GM12878 (cell line): ENCODE measurements at regions not wholly inside any gene's neighbourhood (a gene's known extent, or its start where the extent isn't known, plus 50 kb on each side); places are given as distances from the start of the nearest gene placed in this dataset.

Experiments used
- ATAC-seq: fragments of 200-7000 bp; cut with Tn5 transposase; 3 replicates; pipeline ENCODE4 v1.9.1; 2020; ENCODE audit warnings: mild to moderate bottlenecking, moderate library complexity
- BruUV-seq: library from RNA; stranded (reverse); fragments of 400-500 nt; replicated peaks from 2 replicates; lab custom pipeline; 2021; lab: Mats Ljungman, UMichigan
- CTCF ChIA-PET: fragments of 300-600 bp; sonication (Branson Sonifier 250); formaldehyde crosslinking; extraction: SDS; loops from one replicate; lab custom pipeline; 2021; ENCODE audit warnings: inconsistent platforms; lab: Yijun Ruan, JAX
- POLR2A ChIA-PET: fragments of 350-600 bp; formaldehyde crosslinking; extraction: SDS; loops from one replicate; lab custom pipeline; 2021; ENCODE audit warnings: inconsistent platforms; lab: Charles Lee
- RAD21 ChIA-PET: fragments of 300-600 bp; sonication (Branson Sonifier 250); formaldehyde crosslinking; loops from one replicate; lab custom pipeline; 2023; ENCODE audit warnings: antibody characterized with exemption; ENCODE audit not compliant: unreplicated experiment; lab: Charles Lee
- SMC1A ChIA-PET: fragments of 300-600 bp; sonication (Branson Sonifier 250); formaldehyde crosslinking; loops from one replicate; lab custom pipeline; 2023; ENCODE audit not compliant: unreplicated experiment, uncharacterized antibody; lab: Charles Lee
- DNase-seq: peaks from one replicate; pipeline ENCODE4 v3.0.0-alpha.2; 2011; ENCODE audit warnings: low read depth, low spot score
- FAIRE-seq: peaks from 3 replicates; lab custom pipeline; 2011; peaks lifted over from hg19 to GRCh38; lab: Jason Lieb, UNC
- H2AFZ ChIP-seq: 2 replicates; pipeline ENCODE4 v1.6.0; 2011; ENCODE audit warnings: low read depth, low read length, control low read depth; ENCODE audit not compliant: control insufficient read depth
- H3K27ac ChIP-seq: 2 replicates; pipeline ENCODE4 v1.5.1; 2011; ENCODE audit warnings: control low read depth; ENCODE audit not compliant: control insufficient read depth, insufficient read depth
- H3K27me3 ChIP-seq, 2 experiments: replicated peaks in 1 of 2; 2 replicates each; pipeline versions ENCODE4 v1.6.0 to v1.6.1; 2011; ENCODE audit warnings: low read length in 1 of 2; ENCODE audit not compliant: control insufficient read depth in 2 of 2, insufficient read depth in 2 of 2
- H3K36me3 ChIP-seq, 2 experiments: 2 replicates each; pipeline ENCODE4 v1.5.1; 2011; ENCODE audit warnings: low read length in 1 of 2; ENCODE audit not compliant: control insufficient read depth in 2 of 2, insufficient read depth in 2 of 2
- H3K4me1 ChIP-seq: 2 replicates; pipeline ENCODE4 v1.6.1; 2011; ENCODE audit warnings: mild to moderate bottlenecking, low read length, moderate library complexity, mixed read lengths; ENCODE audit not compliant: control insufficient read depth, insufficient read depth
- H3K4me2 ChIP-seq: 2 replicates; pipeline ENCODE4 v1.6.0; 2011; ENCODE audit warnings: control low read depth; ENCODE audit not compliant: control insufficient read depth, insufficient read depth
- H3K4me3 ChIP-seq: fragments of 200-600 bp; sonication (generic); 2 replicates; pipeline ENCODE4 v1.5.1; 2016
- H3K79me2 ChIP-seq: 2 replicates; pipeline ENCODE4 v1.6.0; 2011; ENCODE audit warnings: low read length; ENCODE audit not compliant: control insufficient read depth, insufficient read depth
- H3K9ac ChIP-seq: 2 replicates; pipeline ENCODE4 v1.8.0; 2011; ENCODE audit warnings: low read length, control low read depth, mixed read lengths; ENCODE audit not compliant: control insufficient read depth, insufficient read depth
- H3K9me3 ChIP-seq: replicated peaks from 3 replicates; pipeline ENCODE4 v1.5.1; 2011; ENCODE audit warnings: mild to moderate bottlenecking, low read length; ENCODE audit not compliant: control insufficient read depth, insufficient read depth
- H4K20me1 ChIP-seq: 2 replicates; pipeline ENCODE4 v1.6.0; 2011; ENCODE audit not compliant: control insufficient read depth, insufficient read depth
- CHD4 ChIP-seq: fragments of 200-600 bp; sonication (generic); IDR thresholded peaks from 2 replicates; pipeline ENCODE4 v1.6.1; 2016; ENCODE audit warnings: mild to moderate bottlenecking
- HDAC6 ChIP-seq: fragments of 200-600 bp; sonication (generic); IDR thresholded peaks from one replicate; pipeline ENCODE4 v1.8.0; 2017; ENCODE audit warnings: antibody characterized with exemption; ENCODE audit not compliant: unreplicated experiment
- KDM1A ChIP-seq: fragments of 200-600 bp; sonication (generic); IDR thresholded peaks from 2 replicates; pipeline ENCODE4 v1.6.1; 2016; ENCODE audit warnings: borderline replicate concordance
- KLF5 ChIP-seq: fragments of 450-650 bp; IDR thresholded peaks from 2 replicates; pipeline ENCODE4 v1.6.1; 2014; ENCODE audit warnings: mild to moderate bottlenecking; ENCODE audit not compliant: partially characterized antibody
- NFYB ChIP-seq: IDR thresholded peaks from 2 replicates; pipeline ENCODE4 v1.6.1; 2011; ENCODE audit warnings: low read depth, mild to moderate bottlenecking, low read length, improper control_type of control experiment, moderate library complexity; ENCODE audit not compliant: insufficient read depth
- NRF1 ChIP-seq: conservative IDR thresholded peaks from 2 replicates; pipeline ENCODE4 v1.6.1; 2011; ENCODE audit warnings: mild to moderate bottlenecking, low read depth, low read length, improper control_type of control experiment
- SPI1 ChIP-seq: IDR thresholded peaks from 2 replicates; pipeline ENCODE4 v1.6.1; 2011; ENCODE audit warnings: low read depth, mild to moderate bottlenecking, low read length, moderate library complexity, borderline replicate concordance; ENCODE audit not compliant: insufficient read depth
- SREBF1 ChIP-seq: IDR thresholded peaks from 2 replicates; pipeline ENCODE4 v1.6.1; 2012; ENCODE audit warnings: mild to moderate bottlenecking, low read length
- STAT3 ChIP-seq: IDR thresholded peaks from 2 replicates; pipeline ENCODE4 v1.6.1; 2011; ENCODE audit warnings: low read depth, low read length, improper control_type of control experiment
- TAF1 ChIP-seq: IDR thresholded peaks from 2 replicates; pipeline ENCODE4 v1.6.1; 2011; ENCODE audit warnings: mild to moderate bottlenecking, low read depth, low read length, borderline replicate concordance
- TCF12 ChIP-seq: IDR thresholded peaks from 2 replicates; pipeline ENCODE4 v1.6.1; 2011; ENCODE audit warnings: low read depth, mild to moderate bottlenecking, low read length
- YBX1 ChIP-seq: fragments of 450-650 bp; IDR thresholded peaks from 2 replicates; pipeline ENCODE4 v1.6.1; 2016; ENCODE audit warnings: antibody characterized with exemption
- ZNF274 ChIP-seq: IDR thresholded peaks from one replicate; pipeline ENCODE4 v1.8.0; 2011; ENCODE audit not compliant: insufficient read length, insufficient read depth
- in situ Hi-C: fragments of 300-500 bp; cut with MboI; formaldehyde crosslinking; loops from 9 replicates; pipeline ENCODE4 v1.14.3; 2018; ENCODE audit warnings: mixed read lengths
- intact Hi-C: fragments of 100-400 bp; cut with micrococcal nuclease; formaldehyde crosslinking; loops from one replicate; pipeline ENCODE4 v1.14.2; 2022; ENCODE audit not compliant: unreplicated experiment
- TF ChIP-seq, protein P1 (sequence below): fragments of 450-650 bp; IDR thresholded peaks from 2 replicates; pipeline ENCODE4 v1.6.1; 2018; ENCODE audit warnings: mild to moderate bottlenecking, low read depth, moderate library complexity; ENCODE audit not compliant: partially characterized antibody
- TF ChIP-seq, protein P2 (sequence below): fragments of 450-650 bp; IDR thresholded peaks from 2 replicates; pipeline ENCODE4 v1.6.1; 2018; ENCODE audit warnings: borderline replicate concordance, mild to moderate bottlenecking; ENCODE audit not compliant: partially characterized antibody
- TF ChIP-seq, protein P3 (sequence below): fragments of 450-650 bp; formaldehyde crosslinking; IDR thresholded peaks from 2 replicates; pipeline ENCODE4 v1.5.0; 2022; ENCODE audit warnings: mild to moderate bottlenecking, missing genetic modification characterization

DNA sequence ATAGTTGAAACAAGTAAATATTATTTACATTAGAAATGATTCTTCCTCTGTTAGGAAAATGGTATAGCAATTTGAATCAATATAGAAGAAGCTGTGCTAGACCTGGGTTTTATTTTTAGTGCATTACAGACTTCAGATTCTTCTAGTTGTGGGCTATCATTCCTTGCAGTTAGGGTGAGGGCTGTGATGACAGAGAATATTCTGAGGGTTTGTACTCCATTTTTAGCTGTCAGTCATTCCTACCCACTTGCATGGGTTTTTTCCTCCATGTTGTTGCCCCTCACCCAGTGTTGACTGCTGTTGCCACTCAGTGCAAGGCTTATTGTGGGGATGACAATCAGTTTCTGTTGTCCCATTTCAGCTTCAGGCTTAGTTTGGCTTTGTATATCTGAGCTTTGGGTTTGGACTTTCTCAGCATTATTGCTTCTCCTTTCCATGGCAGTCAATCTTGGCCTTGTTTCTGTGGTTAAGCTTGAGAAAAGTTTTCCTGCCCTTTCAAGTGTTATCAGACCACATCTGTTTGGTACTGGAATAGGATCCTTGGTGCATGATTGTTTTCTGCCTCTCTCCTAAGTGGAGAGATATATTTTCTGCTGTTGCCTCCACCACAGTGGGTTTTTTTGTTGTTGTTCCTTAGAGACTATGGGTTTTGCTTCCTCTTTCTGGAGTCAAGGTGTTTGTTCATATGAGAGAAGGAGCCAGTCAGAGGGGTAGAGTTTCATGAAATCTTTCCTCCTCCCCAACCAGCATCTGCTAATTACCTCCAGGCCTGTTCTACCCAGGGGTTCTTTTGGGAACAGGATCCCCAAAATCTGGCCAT is 312.7 kb upstream of the CWC22 start:
- no peak overlapping the region for H3K4me2 ChIP-seq
- H3K9ac ChIP-seq, result no peak overlapping the region
- no peaks in the 10 kb centered on the region for H4K20me1 ChIP-seq
- no peak overlapping the region; the same call in 1 of the 2 replicates for H3K4me3 ChIP-seq
- ChIA-PET RAD21 (interaction anchor here (0.8 kb wide), 1 partner anchor 16 kb away, joined by 3 read pairs; no protein-coding TSS in a partner anchor), POLR2A (no interaction called here), CTCF (no interaction called here), SMC1A (interaction anchor here (1.0 to 1.1 kb wide), 2 partner anchors 9 to 93 kb away, joined by 3 to 5 read pairs; no protein-coding TSS in a partner anchor)
- in situ Hi-C loops, result no loop called here
- H3K4me1 ChIP-seq, result no peaks in the 10 kb centered on the region
- BruUV-seq, result no TSS peak
- no peak for FAIRE-seq
- peak; percentile 93 for ATAC-seq
- intact Hi-C loops, result no loop called here
- no peak overlapping the region for H3K27ac ChIP-seq
- no peak for DNase-seq
- H3K79me2 ChIP-seq, result no peaks in the 10 kb centered on the region
- H2AFZ ChIP-seq, result no peak overlapping the region
- no peaks in the 10 kb centered on the region for H3K36me3 ChIP-seq
- no peaks in the 10 kb centered on the region for H3K27me3 ChIP-seq
- H3K9me3 ChIP-seq, result no peaks in the 10 kb centered on the region; the same call in 2 of the 3 replicates
- TF ChIP-seq KDM1A, result no peak
- no peak for TF ChIP-seq STAT3
- no peak for TF ChIP-seq CHD4
- TF ChIP-seq TCF12, result no peak
- TF ChIP-seq HDAC6, result no peak
- no peak for TF ChIP-seq NRF1
- no peak for TF ChIP-seq KLF5
- no peak for TF ChIP-seq TAF1
- TF ChIP-seq, protein P1, sequence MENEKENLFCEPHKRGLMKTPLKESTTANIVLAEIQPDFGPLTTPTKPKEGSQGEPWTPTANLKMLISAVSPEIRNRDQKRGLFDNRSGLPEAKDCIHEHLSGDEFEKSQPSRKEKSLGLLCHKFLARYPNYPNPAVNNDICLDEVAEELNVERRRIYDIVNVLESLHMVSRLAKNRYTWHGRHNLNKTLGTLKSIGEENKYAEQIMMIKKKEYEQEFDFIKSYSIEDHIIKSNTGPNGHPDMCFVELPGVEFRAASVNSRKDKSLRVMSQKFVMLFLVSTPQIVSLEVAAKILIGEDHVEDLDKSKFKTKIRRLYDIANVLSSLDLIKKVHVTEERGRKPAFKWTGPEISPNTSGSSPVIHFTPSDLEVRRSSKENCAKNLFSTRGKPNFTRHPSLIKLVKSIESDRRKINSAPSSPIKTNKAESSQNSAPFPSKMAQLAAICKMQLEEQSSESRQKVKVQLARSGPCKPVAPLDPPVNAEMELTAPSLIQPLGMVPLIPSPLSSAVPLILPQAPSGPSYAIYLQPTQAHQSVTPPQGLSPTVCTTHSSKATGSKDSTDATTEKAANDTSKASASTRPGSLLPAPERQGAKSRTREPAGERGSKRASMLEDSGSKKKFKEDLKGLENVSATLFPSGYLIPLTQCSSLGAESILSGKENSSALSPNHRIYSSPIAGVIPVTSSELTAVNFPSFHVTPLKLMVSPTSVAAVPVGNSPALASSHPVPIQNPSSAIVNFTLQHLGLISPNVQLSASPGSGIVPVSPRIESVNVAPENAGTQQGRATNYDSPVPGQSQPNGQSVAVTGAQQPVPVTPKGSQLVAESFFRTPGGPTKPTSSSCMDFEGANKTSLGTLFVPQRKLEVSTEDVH, result no peak
- TF ChIP-seq, protein P2, sequence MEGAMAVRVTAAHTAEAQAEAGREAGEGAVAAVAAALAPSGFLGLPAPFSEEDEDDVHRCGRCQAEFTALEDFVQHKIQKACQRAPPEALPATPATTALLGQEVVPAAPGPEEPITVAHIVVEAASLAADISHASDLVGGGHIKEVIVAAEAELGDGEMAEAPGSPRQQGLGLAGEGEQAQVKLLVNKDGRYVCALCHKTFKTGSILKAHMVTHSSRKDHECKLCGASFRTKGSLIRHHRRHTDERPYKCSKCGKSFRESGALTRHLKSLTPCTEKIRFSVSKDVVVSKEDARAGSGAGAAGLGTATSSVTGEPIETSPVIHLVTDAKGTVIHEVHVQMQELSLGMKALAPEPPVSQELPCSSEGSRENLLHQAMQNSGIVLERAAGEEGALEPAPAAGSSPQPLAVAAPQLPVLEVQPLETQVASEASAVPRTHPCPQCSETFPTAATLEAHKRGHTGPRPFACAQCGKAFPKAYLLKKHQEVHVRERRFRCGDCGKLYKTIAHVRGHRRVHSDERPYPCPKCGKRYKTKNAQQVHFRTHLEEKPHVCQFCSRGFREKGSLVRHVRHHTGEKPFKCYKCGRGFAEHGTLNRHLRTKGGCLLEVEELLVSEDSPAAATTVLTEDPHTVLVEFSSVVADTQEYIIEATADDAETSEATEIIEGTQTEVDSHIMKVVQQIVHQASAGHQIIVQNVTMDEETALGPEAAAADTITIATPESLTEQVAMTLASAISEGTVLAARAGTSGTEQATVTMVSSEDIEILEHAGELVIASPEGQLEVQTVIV, result no peak
- TF ChIP-seq SPI1, result peak; percentile 13; the same call in 1 of the 2 replicates
- TF ChIP-seq, protein P3, sequence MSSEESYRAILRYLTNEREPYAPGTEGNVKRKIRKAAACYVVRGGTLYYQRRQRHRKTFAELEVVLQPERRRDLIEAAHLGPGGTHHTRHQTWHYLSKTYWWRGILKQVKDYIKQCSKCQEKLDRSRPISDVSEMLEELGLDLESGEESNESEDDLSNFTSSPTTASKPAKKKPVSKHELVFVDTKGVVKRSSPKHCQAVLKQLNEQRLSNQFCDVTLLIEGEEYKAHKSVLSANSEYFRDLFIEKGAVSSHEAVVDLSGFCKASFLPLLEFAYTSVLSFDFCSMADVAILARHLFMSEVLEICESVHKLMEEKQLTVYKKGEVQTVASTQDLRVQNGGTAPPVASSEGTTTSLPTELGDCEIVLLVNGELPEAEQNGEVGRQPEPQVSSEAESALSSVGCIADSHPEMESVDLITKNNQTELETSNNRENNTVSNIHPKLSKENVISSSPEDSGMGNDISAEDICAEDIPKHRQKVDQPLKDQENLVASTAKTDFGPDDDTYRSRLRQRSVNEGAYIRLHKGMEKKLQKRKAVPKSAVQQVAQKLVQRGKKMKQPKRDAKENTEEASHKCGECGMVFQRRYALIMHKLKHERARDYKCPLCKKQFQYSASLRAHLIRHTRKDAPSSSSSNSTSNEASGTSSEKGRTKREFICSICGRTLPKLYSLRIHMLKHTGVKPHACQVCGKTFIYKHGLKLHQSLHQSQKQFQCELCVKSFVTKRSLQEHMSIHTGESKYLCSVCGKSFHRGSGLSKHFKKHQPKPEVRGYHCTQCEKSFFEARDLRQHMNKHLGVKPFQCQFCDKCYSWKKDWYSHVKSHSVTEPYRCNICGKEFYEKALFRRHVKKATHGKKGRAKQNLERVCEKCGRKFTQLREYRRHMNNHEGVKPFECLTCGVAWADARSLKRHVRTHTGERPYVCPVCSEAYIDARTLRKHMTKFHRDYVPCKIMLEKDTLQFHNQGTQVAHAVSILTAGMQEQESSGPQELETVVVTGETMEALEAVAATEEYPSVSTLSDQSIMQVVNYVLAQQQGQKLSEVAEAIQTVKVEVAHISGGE (CRISPR knock-in tag), result no peak
- TF ChIP-seq ZNF274, result no peak
- no peak for TF ChIP-seq YBX1
- TF ChIP-seq SREBF1, result no peak
- no peak for TF ChIP-seq NFYB
